ENCODE measurements at regions not wholly inside any gene's neighbourhood (a gene's known extent, or its start where the extent isn't known, plus 50 kb on each side); places are given as distances from the start of the nearest gene placed in this dataset.

- TF ChIP-seq CTCF (IDR thresholded peaks at IDR 0.05; ENCODE audit: poor library complexity) (no peak), EZH2 (IDR thresholded peaks at IDR 0.05; ENCODE audit: borderline replicate concordance) (no peak), EZH2phosphoT487 (IDR thresholded peaks at IDR 0.05; ENCODE audit: low read depth, severe bottlenecking, unreplicated experiment) (no peak)
Observed at GRCh38 chr11:95352733-95353346, 121.8 kb upstream of the SESN3 start.
